ENCODE measurements at regions not wholly inside any gene's neighbourhood (a gene's known extent, or its start where the extent isn't known, plus 50 kb on each side); places are given as distances from the start of the nearest gene placed in this dataset.

DNA sequence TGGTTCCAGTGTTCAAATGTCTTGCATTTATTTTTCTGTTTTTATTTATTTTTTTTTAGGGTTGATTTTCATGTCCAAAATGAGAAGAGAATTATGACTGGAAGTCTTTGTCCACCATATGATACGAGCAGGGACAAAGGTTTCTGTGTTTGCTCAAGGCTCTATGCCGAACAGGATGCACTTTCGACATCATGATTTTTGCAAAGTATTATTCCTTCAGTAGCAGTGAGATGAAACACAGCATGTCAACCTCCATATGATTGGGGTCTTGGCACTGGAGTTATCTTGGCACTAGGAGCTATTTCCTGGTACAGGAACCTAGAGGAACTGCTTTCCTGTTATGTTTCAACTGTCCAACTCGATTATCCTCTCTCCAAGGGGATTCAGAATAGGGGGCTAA, 72.6 kb downstream of the UCHL1 start:
- ChIA-PET CTCF (interaction anchor here (0.6 kb wide), 1 partner anchor 489 kb away, joined by 3 read pairs; no protein-coding TSS in a partner anchor), POLR2A (no interaction called here)
- Mint-ChIP-seq H3K36me3 (ENCODE audit: insufficient read depth, unreplicated experiment) (no peaks in the 10 kb centered on the region), H3K27me3 (ENCODE audit: insufficient read depth, unreplicated experiment) (no peaks in the 10 kb centered on the region), H3K4me1 (ENCODE audit: insufficient read depth, unreplicated experiment) (no peaks in the 10 kb centered on the region), H3K9me3 (ENCODE audit: unreplicated experiment) (no peaks in the 10 kb centered on the region), H3K4me3 (ENCODE audit: unreplicated experiment) (no peak overlapping the region), H3K27ac (ENCODE audit: low read depth, unreplicated experiment) (no peak overlapping the region)
- TF ChIP-seq, protein P1, sequence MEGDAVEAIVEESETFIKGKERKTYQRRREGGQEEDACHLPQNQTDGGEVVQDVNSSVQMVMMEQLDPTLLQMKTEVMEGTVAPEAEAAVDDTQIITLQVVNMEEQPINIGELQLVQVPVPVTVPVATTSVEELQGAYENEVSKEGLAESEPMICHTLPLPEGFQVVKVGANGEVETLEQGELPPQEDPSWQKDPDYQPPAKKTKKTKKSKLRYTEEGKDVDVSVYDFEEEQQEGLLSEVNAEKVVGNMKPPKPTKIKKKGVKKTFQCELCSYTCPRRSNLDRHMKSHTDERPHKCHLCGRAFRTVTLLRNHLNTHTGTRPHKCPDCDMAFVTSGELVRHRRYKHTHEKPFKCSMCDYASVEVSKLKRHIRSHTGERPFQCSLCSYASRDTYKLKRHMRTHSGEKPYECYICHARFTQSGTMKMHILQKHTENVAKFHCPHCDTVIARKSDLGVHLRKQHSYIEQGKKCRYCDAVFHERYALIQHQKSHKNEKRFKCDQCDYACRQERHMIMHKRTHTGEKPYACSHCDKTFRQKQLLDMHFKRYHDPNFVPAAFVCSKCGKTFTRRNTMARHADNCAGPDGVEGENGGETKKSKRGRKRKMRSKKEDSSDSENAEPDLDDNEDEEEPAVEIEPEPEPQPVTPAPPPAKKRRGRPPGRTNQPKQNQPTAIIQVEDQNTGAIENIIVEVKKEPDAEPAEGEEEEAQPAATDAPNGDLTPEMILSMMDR (IDR thresholded peaks at IDR 0.05; ENCODE audit: unreplicated experiment), result no peak
- intact Hi-C loops (cut with micrococcal nuclease), result no loop called here
- no TSS peak for BruUV-seq (replicated peaks)
- DNase-seq (ENCODE audit: unreplicated experiment), result no peak

GRCh38 chr4:41331224-41331623, 74.5 kb downstream of the UCHL1 start:
- TF ChIP-seq, protein P1 (IDR thresholded peaks at IDR 0.05; ENCODE audit: unreplicated experiment), result no peak
- no TSS peak for BruUV-seq (replicated peaks)
- CTCF ChIA-PET, result interaction anchor here (0.6 to 1.2 kb wide), 2 partner anchors 16 to 81 kb away, joined by 3 read pairs; no protein-coding TSS in a partner anchor

GRCh38 chr4:41332510-41333054, 75.9 kb downstream of the UCHL1 start:
- ChIA-PET POLR2A (no interaction called here), CTCF (interaction anchor here (0.6 to 0.9 kb wide), 2 partner anchors 15 to 316 kb away, joined by 3 read pairs; no protein-coding TSS in a partner anchor)
- no peaks in the 10 kb centered on the region for H3K36me3 Mint-ChIP-seq (ENCODE audit: insufficient read depth, unreplicated experiment)
- no peaks in the 10 kb centered on the region for H3K9me3 Mint-ChIP-seq (ENCODE audit: unreplicated experiment)
- no peaks in the 10 kb centered on the region for H3K27me3 Mint-ChIP-seq (ENCODE audit: insufficient read depth, unreplicated experiment)
- intact Hi-C loops (cut with micrococcal nuclease), result no loop called here
- TF ChIP-seq, protein P1 (IDR thresholded peaks at IDR 0.05; ENCODE audit: unreplicated experiment), result no peak
- BruUV-seq (replicated peaks), result no TSS peak
- H3K27ac Mint-ChIP-seq (ENCODE audit: low read depth, unreplicated experiment), result no peak overlapping the region
- H3K4me1 Mint-ChIP-seq (ENCODE audit: insufficient read depth, unreplicated experiment), result no peaks in the 10 kb centered on the region
- DNase-seq (ENCODE audit: unreplicated experiment), result no peak
- H3K4me3 Mint-ChIP-seq (ENCODE audit: unreplicated experiment), result no peak overlapping the region

More at GRCh38 chr4:41331224-41331623, 74.5 kb downstream of the UCHL1 start:
- no peak overlapping the region for H3K4me3 Mint-ChIP-seq (ENCODE audit: unreplicated experiment)
- H3K9me3 Mint-ChIP-seq (ENCODE audit: unreplicated experiment), result no peaks in the 10 kb centered on the region
- no peaks in the 10 kb centered on the region for H3K36me3 Mint-ChIP-seq (ENCODE audit: insufficient read depth, unreplicated experiment)
- intact Hi-C loops (cut with micrococcal nuclease), result no loop called here
- H3K27me3 Mint-ChIP-seq (ENCODE audit: insufficient read depth, unreplicated experiment), result no peaks in the 10 kb centered on the region
- peak; percentile 16 for DNase-seq (ENCODE audit: unreplicated experiment)
- H3K27ac Mint-ChIP-seq (ENCODE audit: low read depth, unreplicated experiment), result no peak overlapping the region
- POLR2A ChIA-PET, result no interaction called here
- no peaks in the 10 kb centered on the region for H3K4me1 Mint-ChIP-seq (ENCODE audit: insufficient read depth, unreplicated experiment)

DNA sequence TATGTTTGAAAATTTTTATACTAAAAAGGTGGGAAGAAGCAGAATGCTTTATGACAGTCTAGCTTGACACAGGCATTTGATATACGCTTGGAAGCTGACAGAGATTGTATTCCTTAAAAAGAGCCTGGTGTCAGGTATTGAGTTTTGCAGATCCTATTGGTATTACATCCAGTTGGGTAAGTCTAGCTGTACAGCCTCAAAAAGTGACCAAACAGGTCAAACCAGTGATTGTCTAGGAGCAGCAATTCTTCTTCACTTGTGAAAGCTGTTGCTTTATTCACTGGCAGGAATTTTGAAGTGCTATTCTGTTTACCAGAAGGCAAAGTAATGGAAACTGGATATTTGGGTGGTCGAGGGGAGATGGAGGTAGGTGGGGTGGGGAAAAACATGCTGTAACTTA, 77.5 kb downstream of the UCHL1 start:
- ChIA-PET CTCF (no interaction called here), POLR2A (interaction anchor here (0.6 kb wide), 1 partner anchor 8 kb away, joined by 3 read pairs; no protein-coding TSS in a partner anchor)
- Mint-ChIP-seq H3K27ac (ENCODE audit: low read depth, unreplicated experiment) (no peak overlapping the region), H3K4me3 (ENCODE audit: unreplicated experiment) (no peak overlapping the region), H3K36me3 (ENCODE audit: insufficient read depth, unreplicated experiment) (no peaks in the 10 kb centered on the region), H3K27me3 (ENCODE audit: insufficient read depth, unreplicated experiment) (no peaks in the 10 kb centered on the region), H3K9me3 (ENCODE audit: unreplicated experiment) (no peaks in the 10 kb centered on the region), H3K4me1 (ENCODE audit: insufficient read depth, unreplicated experiment) (no peaks in the 10 kb centered on the region)
- intact Hi-C loops (cut with micrococcal nuclease), result no loop called here
- TF ChIP-seq, protein P1 (IDR thresholded peaks at IDR 0.05; ENCODE audit: unreplicated experiment), result no peak
- DNase-seq (ENCODE audit: unreplicated experiment), result no peak
- no TSS peak for BruUV-seq (replicated peaks)

Measured in MCF 10A (cell line).